HEK293T (cell line): ENCODE measurements at regions not wholly inside any gene's neighbourhood (a gene's known extent, or its start where the extent isn't known, plus 50 kb on each side); places are given as distances from the start of the nearest gene placed in this dataset.

Experiments used
- ARNT ChIP-seq: fragments of 450-650 bp; IDR thresholded peaks from 2 replicates; pipeline ENCODE4 v1.6.1; 2017; ENCODE audit warnings: mild to moderate bottlenecking
- BHLHE40 ChIP-seq: fragments of 450-650 bp; IDR thresholded peaks from 2 replicates; pipeline ENCODE4 v1.6.1; 2016; ENCODE audit warnings: mild to moderate bottlenecking, moderate library complexity, borderline replicate concordance
- CTBP1 ChIP-seq: fragments of 450-650 bp; IDR thresholded peaks from 2 replicates; pipeline ENCODE4 v1.6.1; 2016; ENCODE audit warnings: borderline replicate concordance
- ELF4 ChIP-seq: fragments of 450-650 bp; IDR thresholded peaks from 2 replicates; pipeline ENCODE4 v1.6.1; 2017; ENCODE audit warnings: antibody characterized with exemption
- FOXA1 ChIP-seq: fragments of 450-650 bp; IDR thresholded peaks from 2 replicates; pipeline ENCODE4 v1.6.1; 2016; ENCODE audit warnings: mild to moderate bottlenecking
- FOXM1 ChIP-seq: fragments of 450-650 bp; IDR thresholded peaks from 2 replicates; pipeline ENCODE4 v1.6.1; 2017; ENCODE audit warnings: mild to moderate bottlenecking, borderline replicate concordance
- NFRKB ChIP-seq: fragments of 450-650 bp; IDR thresholded peaks from 2 replicates; pipeline ENCODE4 v1.6.1; 2016; ENCODE audit warnings: mild to moderate bottlenecking, moderate library complexity
- PKNOX1 ChIP-seq: fragments of 450-650 bp; IDR thresholded peaks from 2 replicates; pipeline ENCODE4 v1.6.1; 2016
- SUZ12 ChIP-seq: fragments of 450-650 bp; IDR thresholded peaks from 2 replicates; pipeline ENCODE4 v1.6.1; 2016; ENCODE audit warnings: mild to moderate bottlenecking
- TARDBP ChIP-seq: fragments of 450-650 bp; IDR thresholded peaks from 2 replicates; pipeline ENCODE4 v1.6.1; 2016

DNA sequence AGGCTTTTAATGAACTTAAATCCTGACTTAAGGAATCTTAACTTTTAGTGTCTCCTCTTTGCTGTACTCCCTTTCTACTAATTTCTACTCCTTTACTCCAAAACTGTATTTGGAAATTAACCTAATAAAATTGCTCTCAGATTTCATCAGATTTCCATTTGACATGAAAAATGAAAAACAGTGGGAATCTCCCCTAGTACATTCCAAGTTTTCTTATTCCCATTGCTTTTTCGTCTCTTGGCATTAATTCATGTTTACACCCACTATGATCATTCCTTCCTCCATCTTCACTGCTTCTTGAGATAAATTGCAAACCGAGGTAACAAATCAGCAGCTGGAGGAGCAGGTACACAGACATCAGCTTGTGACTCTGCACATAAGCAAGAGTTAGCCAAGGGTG, 208.7 kb downstream of the VGLL3 start:
- TF ChIP-seq BHLHE40 = no peak
- no peak for TF ChIP-seq FOXA1
- TF ChIP-seq ELF4 = no peak
- TF ChIP-seq PKNOX1 = no peak
- no peak for TF ChIP-seq TARDBP
- TF ChIP-seq CTBP1 = no peak
- no peak for TF ChIP-seq FOXM1
- TF ChIP-seq SUZ12 = no peak
- no peak for TF ChIP-seq ARNT
- TF ChIP-seq NFRKB = no peak
